AG09309 (cell line): ENCODE measurements at regions not wholly inside any gene's neighbourhood (a gene's known extent, or its start where the extent isn't known, plus 50 kb on each side); places are given as distances from the start of the nearest gene placed in this dataset.

Experiments used
- DNase-seq: peaks from one replicate; pipeline ENCODE4 v3.0.0-alpha.2; 2010; ENCODE audit warnings: low read depth
- H3K4me3 ChIP-seq: 2 replicates; pipeline ENCODE4 v1.5.1; 2011; ENCODE audit warnings: mild to moderate bottlenecking, low read depth, low read length, moderate library complexity; ENCODE audit not compliant: control insufficient read depth
- TF ChIP-seq, protein P1 (sequence below): IDR thresholded peaks from 2 replicates; pipeline ENCODE4 v1.5.1; 2011; ENCODE audit warnings: mild to moderate bottlenecking, low read depth, low read length, inconsistent platforms; ENCODE audit not compliant: insufficient read depth, control insufficient read depth; ENCODE audit errors: missing control alignments

DNA sequence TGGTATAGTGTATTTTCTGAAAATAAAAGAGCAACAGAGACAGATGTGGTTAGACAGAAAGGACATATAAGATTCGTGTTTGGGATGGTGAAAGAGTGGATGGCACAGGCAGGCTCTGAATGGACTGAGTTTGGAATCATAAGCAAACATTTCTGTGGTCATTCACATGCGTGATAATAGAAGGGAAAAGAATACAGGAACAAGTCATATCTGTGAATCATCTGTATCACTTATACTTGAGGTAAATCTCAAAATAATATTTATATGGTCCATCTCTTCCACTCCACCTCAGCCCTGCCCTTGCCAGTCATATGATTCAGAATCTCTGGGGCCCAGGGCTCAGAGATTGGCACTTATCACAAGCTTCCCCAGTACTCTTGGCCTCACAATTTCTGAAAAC lies 535.1 kb downstream of the BCKDHB start:
- no peak for DNase-seq
- H3K4me3 ChIP-seq, result no peak overlapping the region
- TF ChIP-seq, protein P1, sequence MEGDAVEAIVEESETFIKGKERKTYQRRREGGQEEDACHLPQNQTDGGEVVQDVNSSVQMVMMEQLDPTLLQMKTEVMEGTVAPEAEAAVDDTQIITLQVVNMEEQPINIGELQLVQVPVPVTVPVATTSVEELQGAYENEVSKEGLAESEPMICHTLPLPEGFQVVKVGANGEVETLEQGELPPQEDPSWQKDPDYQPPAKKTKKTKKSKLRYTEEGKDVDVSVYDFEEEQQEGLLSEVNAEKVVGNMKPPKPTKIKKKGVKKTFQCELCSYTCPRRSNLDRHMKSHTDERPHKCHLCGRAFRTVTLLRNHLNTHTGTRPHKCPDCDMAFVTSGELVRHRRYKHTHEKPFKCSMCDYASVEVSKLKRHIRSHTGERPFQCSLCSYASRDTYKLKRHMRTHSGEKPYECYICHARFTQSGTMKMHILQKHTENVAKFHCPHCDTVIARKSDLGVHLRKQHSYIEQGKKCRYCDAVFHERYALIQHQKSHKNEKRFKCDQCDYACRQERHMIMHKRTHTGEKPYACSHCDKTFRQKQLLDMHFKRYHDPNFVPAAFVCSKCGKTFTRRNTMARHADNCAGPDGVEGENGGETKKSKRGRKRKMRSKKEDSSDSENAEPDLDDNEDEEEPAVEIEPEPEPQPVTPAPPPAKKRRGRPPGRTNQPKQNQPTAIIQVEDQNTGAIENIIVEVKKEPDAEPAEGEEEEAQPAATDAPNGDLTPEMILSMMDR, result no peak

DNA sequence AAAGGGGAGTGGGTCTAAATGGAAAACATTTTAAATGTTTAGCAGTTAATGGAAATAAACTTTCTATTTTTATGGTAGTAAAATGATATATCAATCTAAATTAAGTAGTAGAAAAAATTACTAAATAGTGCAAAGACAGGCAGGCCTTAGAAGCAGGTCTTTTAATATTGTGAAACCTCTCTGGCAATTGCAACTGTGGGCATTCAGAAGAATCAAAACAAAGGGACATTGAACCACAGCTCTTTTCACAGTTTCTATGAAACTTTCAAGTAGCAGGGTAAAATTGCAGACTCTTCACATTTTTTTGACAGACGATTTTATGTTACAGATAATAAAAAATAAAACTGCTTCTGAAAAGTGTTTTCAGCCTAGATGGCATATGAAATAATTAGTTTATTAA lies 533.7 kb downstream of the BCKDHB start:
- H3K4me3 ChIP-seq, result no peak overlapping the region
- TF ChIP-seq, protein P1, result no peak
- DNase-seq, result no peak

DNA sequence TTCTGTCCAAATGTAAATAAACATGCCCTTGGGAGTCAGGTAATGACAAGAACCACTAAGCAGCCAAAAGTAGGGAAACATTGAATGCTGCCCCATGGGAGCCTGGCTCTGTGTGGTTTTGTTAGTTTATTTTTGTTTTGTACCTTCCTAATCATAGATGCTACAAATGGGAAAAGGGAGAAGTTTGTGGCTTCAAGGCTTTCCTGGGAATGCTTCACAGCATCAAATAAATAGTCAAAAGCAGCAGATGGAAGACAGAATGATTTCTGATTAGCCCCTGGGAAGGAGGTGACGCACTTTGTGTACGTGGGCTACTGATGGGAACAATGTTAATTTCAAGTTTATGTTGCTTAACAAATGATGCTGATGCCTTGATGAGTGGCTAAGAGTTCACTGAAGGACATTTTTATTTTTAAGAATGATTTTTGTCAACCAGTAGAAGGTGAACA lies 532.7 kb downstream of the BCKDHB start:
- TF ChIP-seq, protein P1, result no peak
- no peak overlapping the region for H3K4me3 ChIP-seq
- DNase-seq, result no peak

DNA sequence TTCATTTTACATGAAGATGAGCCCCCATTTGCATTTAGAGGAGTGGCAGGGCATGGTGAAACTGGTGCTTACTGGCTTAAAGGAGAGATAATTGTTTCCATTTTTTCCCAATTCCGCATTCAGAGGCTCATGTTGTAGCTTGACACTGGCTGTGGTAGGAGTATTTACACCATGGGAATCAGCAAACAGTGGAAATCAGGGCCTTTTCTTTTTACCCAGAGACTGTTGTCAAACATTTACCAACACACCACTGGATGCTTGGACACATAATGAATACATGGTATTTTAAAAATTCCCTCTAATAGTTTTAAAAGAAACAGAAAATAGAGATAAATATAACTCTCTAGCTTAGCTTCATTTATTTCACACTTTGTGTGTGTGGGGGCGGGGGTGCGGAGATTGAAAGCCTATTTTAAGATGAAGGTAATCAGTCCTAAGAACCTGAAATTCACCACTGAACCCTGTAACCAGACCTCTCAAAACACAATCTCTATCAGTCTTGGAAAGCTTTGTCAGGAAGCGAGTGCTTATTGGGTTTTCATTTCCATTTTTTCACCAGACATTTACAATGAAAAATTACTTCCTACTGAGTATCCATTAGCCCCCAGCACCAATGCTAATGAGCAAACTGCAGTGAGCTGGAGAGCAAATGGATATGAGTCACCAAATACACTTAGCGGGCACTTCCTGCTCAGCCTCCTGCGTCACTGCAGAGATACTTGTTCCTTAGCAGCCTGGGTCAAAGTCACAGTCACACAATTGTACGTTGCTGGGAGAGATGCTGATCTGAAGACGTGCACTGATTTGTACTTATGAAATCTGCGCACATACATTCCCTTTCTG lies 532.0 kb downstream of the BCKDHB start:
- no peak overlapping the region for H3K4me3 ChIP-seq
- DNase-seq, result peak; percentile 56
- TF ChIP-seq, protein P1, result no peak

DNA sequence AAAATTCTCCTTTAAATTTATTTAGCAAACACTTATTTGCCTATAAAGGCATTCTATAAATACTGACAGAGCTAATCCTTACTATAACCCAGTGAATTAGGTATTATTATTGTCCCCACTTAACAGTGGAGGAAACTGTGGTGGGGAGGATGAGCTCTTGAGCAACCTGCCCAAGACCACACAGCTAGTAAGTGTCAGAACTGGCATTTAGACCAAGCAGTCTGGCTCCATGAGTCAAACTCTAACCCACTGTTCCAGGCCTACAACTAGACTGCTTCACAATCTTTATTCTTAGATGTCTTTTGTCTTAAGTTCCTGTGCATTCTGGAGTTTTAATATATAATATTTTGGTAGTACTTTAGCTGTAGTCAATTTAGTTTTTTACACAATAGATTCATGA lies 530.8 kb downstream of the BCKDHB start:
- H3K4me3 ChIP-seq, result no peak overlapping the region
- TF ChIP-seq, protein P1, result no peak
- DNase-seq, result no peak

DNA sequence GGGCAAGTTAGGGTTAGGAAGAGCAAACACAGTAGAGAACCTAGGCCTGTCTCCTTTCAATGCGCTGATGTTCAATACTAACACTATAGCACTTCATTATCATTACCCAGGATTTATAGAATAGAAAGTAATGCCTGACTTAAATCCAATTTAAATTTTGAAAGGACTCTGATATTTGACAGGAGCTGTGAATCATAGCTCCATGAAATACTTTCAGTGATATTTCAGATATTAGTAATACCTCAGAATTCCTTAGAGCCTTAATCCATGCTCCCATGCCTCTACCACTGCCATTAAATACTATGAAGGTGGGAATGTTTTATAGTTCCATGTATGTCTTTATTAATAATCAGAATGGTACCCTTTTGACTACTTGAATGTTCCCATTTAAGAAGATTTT lies 530.2 kb downstream of the BCKDHB start:
- DNase-seq, result no peak
- no peak overlapping the region for H3K4me3 ChIP-seq
- TF ChIP-seq, protein P1, result no peak
